ENCODE measurements at regions not wholly inside any gene's neighbourhood (a gene's known extent, or its start where the extent isn't known, plus 50 kb on each side); places are given as distances from the start of the nearest gene placed in this dataset.
A peak's percentile ranks its signal among the peaks of the same experiment; 100 is the strongest.
"Not testable (repeated sequence)": the region's sequence is repeated elsewhere in the genome, so short reads cannot be mapped to it uniquely, and the experiment has no call there.

- no peak for DNase-seq
- no peak overlapping the region for H3K4me3 Mint-ChIP-seq
- ATAC-seq, result no peak
- no peaks in the 10 kb centered on the region for H3K4me1 Mint-ChIP-seq
- H3K9me3 Mint-ChIP-seq, result no peaks in the 10 kb centered on the region
- H3K27ac Mint-ChIP-seq, result no peak overlapping the region
- no peaks in the 10 kb centered on the region for H3K27me3 Mint-ChIP-seq
- no peaks in the 10 kb centered on the region for H3K36me3 Mint-ChIP-seq (ENCODE audit: low read depth)
Measured at GRCh38 chr15:44861439-44861910, 95.0 kb upstream of the TERB2 start.

GRCh38 chr15:44861917-44862316 is 94.6 kb upstream of the TERB2 start:
- H3K36me3 Mint-ChIP-seq (ENCODE audit: low read depth), result no peaks in the 10 kb centered on the region
- H3K27me3 Mint-ChIP-seq, result peaks cover 1% of the 10 kb centered on the region
- no peak overlapping the region for H3K27ac Mint-ChIP-seq
- peaks cover 2% of the 10 kb centered on the region for H3K9me3 Mint-ChIP-seq
- H3K4me1 Mint-ChIP-seq, result no peaks in the 10 kb centered on the region
- no peak for DNase-seq
- ATAC-seq, result no peak
- no peak overlapping the region for H3K4me3 Mint-ChIP-seq

- not testable (repeated sequence) for H3K27ac Mint-ChIP-seq; H3K36me3 Mint-ChIP-seq (ENCODE audit: low read depth); H3K4me1 Mint-ChIP-seq; H3K4me3 Mint-ChIP-seq; H3K9me3 Mint-ChIP-seq; DNase-seq; H3K27me3 Mint-ChIP-seq; ATAC-seq
Measured at GRCh38 chr15:44862866-44863265, 93.6 kb upstream of the TERB2 start.

GRCh38 chr15:44868100-44868499 is 88.4 kb upstream of the TERB2 start:
- H3K4me3 Mint-ChIP-seq, DNase-seq, ATAC-seq: not testable (repeated sequence)

GRCh38 chr15:44870125-44870524 is 86.4 kb upstream of the TERB2 start:
- DNase-seq; ATAC-seq; H3K4me3 Mint-ChIP-seq; H3K4me1 Mint-ChIP-seq; H3K27me3 Mint-ChIP-seq; H3K36me3 Mint-ChIP-seq (ENCODE audit: low read depth); H3K27ac Mint-ChIP-seq: not testable (repeated sequence)
- H3K9me3 Mint-ChIP-seq, result peaks cover 29% of the 10 kb centered on the region

More at GRCh38 chr15:44868100-44868499, 88.4 kb upstream of the TERB2 start:
- H3K9me3 Mint-ChIP-seq, result peaks cover 14% of the 10 kb centered on the region
- H3K27me3 Mint-ChIP-seq; H3K27ac Mint-ChIP-seq; H3K36me3 Mint-ChIP-seq (ENCODE audit: low read depth); H3K4me1 Mint-ChIP-seq: not testable (repeated sequence)

- peaks cover 36% of the 10 kb centered on the region for H3K9me3 Mint-ChIP-seq
- H3K4me3 Mint-ChIP-seq, result no peak overlapping the region
- ATAC-seq (no peak), DNase-seq (no peak)
- no peaks in the 10 kb centered on the region for H3K4me1 Mint-ChIP-seq
- H3K27ac Mint-ChIP-seq, result no peak overlapping the region
- peaks cover 11% of the 10 kb centered on the region for H3K36me3 Mint-ChIP-seq (ENCODE audit: low read depth)
- no peaks in the 10 kb centered on the region for H3K27me3 Mint-ChIP-seq
Measured at GRCh38 chr15:44873103-44873502, 83.4 kb upstream of the TERB2 start.

- Mint-ChIP-seq H3K27ac (no peak overlapping the region), H3K4me1 (peaks cover 31% of the 10 kb centered on the region), H3K4me3 (no peak overlapping the region), H3K9me3 (peaks cover 36% of the 10 kb centered on the region), H3K27me3 (no peaks in the 10 kb centered on the region), H3K36me3 (ENCODE audit: low read depth) (peaks cover 23% of the 10 kb centered on the region)
- DNase-seq (no peak), ATAC-seq (no peak)
Measured at GRCh38 chr15:44879066-44879465, 77.4 kb upstream of the TERB2 start.

GRCh38 chr15:44882499-44882968 is 74.0 kb upstream of the TERB2 start:
- Mint-ChIP-seq H3K9me3 (peaks cover 17% of the 10 kb centered on the region), H3K4me3 (no peak overlapping the region), H3K36me3 (ENCODE audit: low read depth) (peaks cover 12% of the 10 kb centered on the region), H3K27ac (peak overlapping the region; percentile 83), H3K4me1 (peaks cover 33% of the 10 kb centered on the region), H3K27me3 (no peaks in the 10 kb centered on the region)
- peak; percentile 51 for DNase-seq
- peak; percentile 96 for ATAC-seq

- H3K27ac Mint-ChIP-seq, result peak overlapping the region; percentile 83
- H3K4me1 Mint-ChIP-seq, result peaks cover 33% of the 10 kb centered on the region
- no peaks in the 10 kb centered on the region for H3K27me3 Mint-ChIP-seq
- DNase-seq, result no peak
- peak; percentile 21 for ATAC-seq
- peaks cover 9% of the 10 kb centered on the region for H3K36me3 Mint-ChIP-seq (ENCODE audit: low read depth)
- H3K9me3 Mint-ChIP-seq, result peaks cover 11% of the 10 kb centered on the region
- H3K4me3 Mint-ChIP-seq, result peak overlapping the region; percentile 32
Measured at GRCh38 chr15:44883199-44883877, 73.1 kb upstream of the TERB2 start.

- H3K27ac Mint-ChIP-seq; H3K27me3 Mint-ChIP-seq; H3K9me3 Mint-ChIP-seq; DNase-seq; H3K36me3 Mint-ChIP-seq (ENCODE audit: low read depth): not testable (repeated sequence)
- Mint-ChIP-seq H3K4me1 (peaks cover 19% of the 10 kb centered on the region), H3K4me3 (peak overlapping the region; percentile 27)
- ATAC-seq, result peak; percentile 53
Measured at GRCh38 chr15:44898890-44899651, 57.4 kb upstream of the TERB2 start.

- DNase-seq; H3K27ac Mint-ChIP-seq; H3K27me3 Mint-ChIP-seq; H3K36me3 Mint-ChIP-seq (ENCODE audit: low read depth); H3K4me3 Mint-ChIP-seq; H3K9me3 Mint-ChIP-seq: not testable (repeated sequence)
- ATAC-seq, result peak; percentile 95
- H3K4me1 Mint-ChIP-seq, result peaks cover 19% of the 10 kb centered on the region
Measured at GRCh38 chr15:44899775-44900174, 56.7 kb upstream of the TERB2 start.

- H3K4me3 Mint-ChIP-seq; H3K9me3 Mint-ChIP-seq; H3K27ac Mint-ChIP-seq; H3K36me3 Mint-ChIP-seq (ENCODE audit: low read depth); H3K27me3 Mint-ChIP-seq; ATAC-seq; DNase-seq: not testable (repeated sequence)
- peaks cover 19% of the 10 kb centered on the region for H3K4me1 Mint-ChIP-seq
Measured at GRCh38 chr15:44900796-44901195, 55.7 kb upstream of the TERB2 start.

- not testable (repeated sequence) for H3K4me3 Mint-ChIP-seq; H3K36me3 Mint-ChIP-seq (ENCODE audit: low read depth); H3K9me3 Mint-ChIP-seq; ATAC-seq; DNase-seq; H3K27me3 Mint-ChIP-seq; H3K27ac Mint-ChIP-seq
- peaks cover 15% of the 10 kb centered on the region for H3K4me1 Mint-ChIP-seq
Measured at GRCh38 chr15:44903281-44903680, 53.2 kb upstream of the TERB2 start.

- H3K36me3 Mint-ChIP-seq (ENCODE audit: low read depth); H3K9me3 Mint-ChIP-seq; H3K4me1 Mint-ChIP-seq; H3K4me3 Mint-ChIP-seq; H3K27me3 Mint-ChIP-seq; ATAC-seq; H3K27ac Mint-ChIP-seq; DNase-seq: not testable (repeated sequence)
Measured at GRCh38 chr15:44904651-44905340, 51.7 kb upstream of the TERB2 start.

Measured in activated naive CD8-positive, alpha-beta T cell treated with anti-CD3 and anti-CD28 coated beads, Interleukin-2, amount 50 U/mL, for 24 hours (primary cell).